GM12875 (cell line): ENCODE measurements at regions not wholly inside any gene's neighbourhood (a gene's known extent, or its start where the extent isn't known, plus 50 kb on each side); places are given as distances from the start of the nearest gene placed in this dataset.
"Not testable (repeated sequence)": the region's sequence is repeated elsewhere in the genome, so short reads cannot be mapped to it uniquely, and the experiment has no call there.

ENCODE experiments used
- H3K4me3 ChIP-seq: one replicate; pipeline ENCODE4 v1.5.1; 2011; ENCODE audit warnings: low read depth, low read length, control low read depth
- CTCF ChIP-seq: IDR thresholded peaks from 2 replicates; pipeline ENCODE4 v1.5.1; 2011; ENCODE audit warnings: low read depth, mild to moderate bottlenecking, control low read depth, inconsistent platforms, low read length, moderate library complexity, borderline replicate concordance; ENCODE audit not compliant: insufficient read depth

- no peak for TF ChIP-seq CTCF
- no peak overlapping the region for H3K4me3 ChIP-seq
Measured at GRCh38 chr1:20411196-20411980, 74.6 kb downstream of the CAMK2N1 start.

- H3K4me3 ChIP-seq, result no peak overlapping the region
- no peak for TF ChIP-seq CTCF
Measured at GRCh38 chr1:20410503-20410902, 75.5 kb downstream of the CAMK2N1 start.

DNA sequence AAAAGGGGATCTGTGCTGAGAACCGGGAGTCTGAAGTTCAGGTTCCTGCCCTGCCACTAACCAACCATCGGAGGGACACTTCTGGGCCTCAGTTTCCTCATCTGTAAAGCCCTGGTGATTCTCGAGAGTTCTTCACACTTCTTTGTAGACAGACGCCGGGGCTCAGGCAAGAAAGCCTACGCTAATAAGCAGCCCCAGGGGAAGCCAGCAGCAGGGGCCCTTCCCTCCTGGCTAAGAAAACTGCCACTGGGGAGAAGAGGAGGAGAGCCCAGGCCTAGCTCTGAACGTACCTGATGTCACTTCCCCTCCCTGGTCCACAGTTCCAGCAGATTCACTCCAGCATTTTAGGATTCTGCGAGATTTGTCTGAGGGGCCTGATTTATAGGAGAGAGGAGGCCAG is 76.0 kb downstream of the CAMK2N1 start:
- no peak overlapping the region for H3K4me3 ChIP-seq
- TF ChIP-seq CTCF, result no peak

GRCh38 chr1:20409012-20409411 is 77.0 kb downstream of the CAMK2N1 start:
- H3K4me3 ChIP-seq, result no peak overlapping the region
- TF ChIP-seq CTCF, result no peak

DNA sequence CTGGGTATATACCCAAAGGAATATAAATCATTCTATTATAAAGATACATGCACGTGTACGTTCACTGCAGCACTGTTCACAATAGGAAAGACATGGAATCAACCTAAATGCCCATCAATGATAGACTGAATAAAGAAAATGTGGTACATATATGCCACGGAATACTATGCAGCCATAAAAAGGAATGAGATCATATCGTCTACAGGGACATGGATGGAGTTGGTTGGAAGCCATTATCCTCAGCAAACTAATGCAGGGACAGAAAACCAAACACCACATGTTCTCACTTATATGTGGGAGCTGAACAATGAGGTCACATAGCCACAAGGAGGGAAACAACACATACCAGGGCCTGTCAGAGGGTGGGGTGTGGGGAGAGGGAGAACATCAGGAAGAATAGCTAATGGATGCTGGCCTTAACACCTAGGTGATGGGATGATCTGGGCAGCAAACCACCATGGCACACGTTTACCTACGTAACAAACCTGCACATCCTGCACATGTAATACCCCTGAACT is 77.8 kb downstream of the CAMK2N1 start:
- not testable (repeated sequence) for H3K4me3 ChIP-seq

DNA sequence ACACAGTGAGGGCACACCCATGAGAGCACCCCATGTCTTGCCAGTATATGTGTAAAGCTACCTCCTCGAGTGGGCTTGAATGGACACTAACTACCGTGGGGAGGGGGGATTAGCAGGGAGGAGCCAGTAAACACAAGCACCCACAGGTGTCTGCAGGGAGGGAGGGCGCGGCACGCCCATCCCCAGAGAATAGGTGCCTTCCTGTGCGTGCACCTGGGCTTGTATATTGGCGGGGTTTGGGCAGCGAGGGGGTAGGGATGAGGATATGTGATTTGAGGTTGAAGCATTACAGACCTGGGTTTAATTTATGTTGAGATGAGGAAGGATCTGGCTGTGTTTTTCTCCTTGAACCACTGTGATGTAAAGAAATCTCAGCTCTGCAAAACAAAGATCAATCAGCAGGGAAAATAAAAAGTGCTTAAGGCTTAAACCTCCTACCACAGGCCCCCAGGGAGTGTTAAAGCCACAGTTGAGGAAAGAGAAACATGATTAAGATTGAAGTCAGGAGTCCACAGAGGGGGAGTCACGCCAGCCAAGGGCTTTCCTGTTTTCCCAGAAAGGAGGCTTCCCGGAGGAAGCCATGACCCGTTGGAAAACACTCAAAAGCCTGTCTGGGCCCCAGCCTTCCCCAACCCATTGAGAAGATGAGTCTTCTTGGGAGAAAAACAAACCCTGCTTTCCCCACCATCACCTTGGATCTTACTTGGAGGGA is 80.0 kb downstream of the CAMK2N1 start:
- TF ChIP-seq CTCF, result no peak
- no peak overlapping the region for H3K4me3 ChIP-seq

- TF ChIP-seq CTCF, result no peak
Measured at GRCh38 chr1:20405051-20405754, 80.8 kb downstream of the CAMK2N1 start.

More at GRCh38 chr1:20405051-20405754, 80.8 kb downstream of the CAMK2N1 start:
- H3K4me3 ChIP-seq, result no peak overlapping the region
